ENCODE measurements at regions not wholly inside any gene's neighbourhood (a gene's known extent, or its start where the extent isn't known, plus 50 kb on each side); places are given as distances from the start of the nearest gene placed in this dataset.

- peak; percentile 46; the same call in 2 of the 3 replicates for ATAC-seq (ENCODE audit: low read depth)
- no peak for TF ChIP-seq CTCF (IDR thresholded peaks at IDR 0.05; ENCODE audit: poor library complexity, severe bottlenecking)
These were observed 66.9 kb upstream of the PHOX2B start for GRCh38 chr4:41815473-41815872.

GRCh38 chr4:41814565-41814964 lies 66.0 kb upstream of the PHOX2B start:
- ATAC-seq (ENCODE audit: low read depth) (peak; percentile 59), DNase-seq (ENCODE audit: low spot score) (no peak)
- Histone ChIP-seq H3K4me1 (ENCODE audit: insufficient read depth, poor library complexity, severe bottlenecking) (no peaks in the 10 kb centered on the region), H3K27ac (ENCODE audit: poor library complexity, severe bottlenecking) (no peak overlapping the region), H3K36me3 (ENCODE audit: low read depth) (no peaks in the 10 kb centered on the region), H3K9me3 (ENCODE audit: severe bottlenecking) (no peaks in the 10 kb centered on the region), H3K4me3 (ENCODE audit: severe bottlenecking) (no peak overlapping the region), H3K27me3 (ENCODE audit: insufficient read depth, poor library complexity, severe bottlenecking) (peaks cover 4% of the 10 kb centered on the region)
- peak; percentile 61 for TF ChIP-seq CTCF (IDR thresholded peaks at IDR 0.05; ENCODE audit: poor library complexity, severe bottlenecking)

More at GRCh38 chr4:41815473-41815872, 66.9 kb upstream of the PHOX2B start:
- no peak for DNase-seq (ENCODE audit: low spot score)
- Histone ChIP-seq H3K4me3 (ENCODE audit: severe bottlenecking) (no peak overlapping the region), H3K36me3 (ENCODE audit: low read depth) (no peaks in the 10 kb centered on the region), H3K4me1 (ENCODE audit: insufficient read depth, poor library complexity, severe bottlenecking) (no peaks in the 10 kb centered on the region), H3K27me3 (ENCODE audit: insufficient read depth, poor library complexity, severe bottlenecking) (peaks cover 9% of the 10 kb centered on the region), H3K27ac (ENCODE audit: poor library complexity, severe bottlenecking) (no peak overlapping the region), H3K9me3 (ENCODE audit: severe bottlenecking) (no peaks in the 10 kb centered on the region)

GRCh38 chr4:41806807-41807206 lies 58.3 kb upstream of the PHOX2B start:
- Histone ChIP-seq H3K27ac (ENCODE audit: poor library complexity, severe bottlenecking) (no peak overlapping the region), H3K4me1 (ENCODE audit: insufficient read depth, poor library complexity, severe bottlenecking) (no peaks in the 10 kb centered on the region), H3K4me3 (ENCODE audit: severe bottlenecking) (no peak overlapping the region), H3K36me3 (ENCODE audit: low read depth) (no peaks in the 10 kb centered on the region), H3K27me3 (ENCODE audit: insufficient read depth, poor library complexity, severe bottlenecking) (peaks cover 24% of the 10 kb centered on the region), H3K9me3 (ENCODE audit: severe bottlenecking) (no peaks in the 10 kb centered on the region)
- no peak for TF ChIP-seq CTCF (IDR thresholded peaks at IDR 0.05; ENCODE audit: poor library complexity, severe bottlenecking)
- no peak for ATAC-seq (ENCODE audit: low read depth)
- DNase-seq (ENCODE audit: low spot score): no peak

GRCh38 chr4:41802590-41802989 lies 54.1 kb upstream of the PHOX2B start:
- Histone ChIP-seq H3K36me3 (ENCODE audit: low read depth) (no peaks in the 10 kb centered on the region), H3K4me3 (ENCODE audit: severe bottlenecking) (no peak overlapping the region), H3K4me1 (ENCODE audit: insufficient read depth, poor library complexity, severe bottlenecking) (no peaks in the 10 kb centered on the region), H3K27ac (ENCODE audit: poor library complexity, severe bottlenecking) (no peak overlapping the region), H3K27me3 (ENCODE audit: insufficient read depth, poor library complexity, severe bottlenecking) (peaks cover 24% of the 10 kb centered on the region), H3K9me3 (ENCODE audit: severe bottlenecking) (no peaks in the 10 kb centered on the region)
- no peak for TF ChIP-seq CTCF (IDR thresholded peaks at IDR 0.05; ENCODE audit: poor library complexity, severe bottlenecking)
- DNase-seq (ENCODE audit: low spot score) (no peak), ATAC-seq (ENCODE audit: low read depth) (no peak)

GRCh38 chr4:41799126-41799525 lies 50.6 kb upstream of the PHOX2B start:
- H3K36me3 ChIP-seq (ENCODE audit: low read depth): no peaks in the 10 kb centered on the region
- DNase-seq (ENCODE audit: low spot score) (no peak), ATAC-seq (ENCODE audit: low read depth) (no peak)
- peaks cover 9% of the 10 kb centered on the region for H3K27me3 ChIP-seq (ENCODE audit: insufficient read depth, poor library complexity, severe bottlenecking)
- TF ChIP-seq CTCF (IDR thresholded peaks at IDR 0.05; ENCODE audit: poor library complexity, severe bottlenecking): no peak
- no peak overlapping the region for H3K4me3 ChIP-seq (ENCODE audit: severe bottlenecking)
- no peak overlapping the region for H3K27ac ChIP-seq (ENCODE audit: poor library complexity, severe bottlenecking)
- no peaks in the 10 kb centered on the region for H3K4me1 ChIP-seq (ENCODE audit: insufficient read depth, poor library complexity, severe bottlenecking)
- H3K9me3 ChIP-seq (ENCODE audit: severe bottlenecking): no peaks in the 10 kb centered on the region
